Panc1 (cell line): ENCODE measurements at regions not wholly inside any gene's neighbourhood (a gene's known extent, or its start where the extent isn't known, plus 50 kb on each side); places are given as distances from the start of the nearest gene placed in this dataset.

Experiments
- CTCF ChIP-seq: fragments of 450-650 bp; IDR thresholded peaks from 2 replicates; pipeline ENCODE4 v1.5.1; 2017; ENCODE audit warnings: mild to moderate bottlenecking
- POLR2AphosphoS5 ChIP-seq: IDR thresholded peaks from 2 replicates; pipeline ENCODE4 v1.6.1; 2012; ENCODE audit warnings: mild to moderate bottlenecking, low read depth, low read length, moderate library complexity
- REST ChIP-seq, 2 experiments: IDR thresholded peaks; 2 replicates each; pipeline ENCODE4 v1.6.1; 2011 to 2012; ENCODE audit warnings: low read depth in 2 of 2, control low read depth in 1 of 2, low read length in 1 of 2, mild to moderate bottlenecking in 1 of 2, moderate library complexity in 1 of 2; ENCODE audit not compliant: insufficient read depth in 1 of 2
- SIN3A ChIP-seq: IDR thresholded peaks from 2 replicates; pipeline ENCODE4 v1.6.1; 2012; ENCODE audit warnings: low read depth, mild to moderate bottlenecking, low read length, moderate library complexity, borderline replicate concordance; ENCODE audit not compliant: insufficient read depth
- TCF7L2 ChIP-seq: IDR thresholded peaks from 2 replicates; pipeline ENCODE4 v1.6.1; 2011; ENCODE audit warnings: mild to moderate bottlenecking, low read depth, low read length, inconsistent platforms

- TF ChIP-seq CTCF (no peak), TCF7L2 (no peak), POLR2AphosphoS5 (no peak), SIN3A (no peak), REST (IDR thresholded peaks at IDR 0.05; ENCODE audit: insufficient read depth in 1 of 2, low read depth in 2 of 2, low read length in 1 of 2) (no peak)
Measured at GRCh38 chr11:35088226-35088625, 50.7 kb upstream of the CD44 start.
